ENCODE measurements at regions not wholly inside any gene's neighbourhood (a gene's known extent, or its start where the extent isn't known, plus 50 kb on each side); places are given as distances from the start of the nearest gene placed in this dataset.

DNA sequence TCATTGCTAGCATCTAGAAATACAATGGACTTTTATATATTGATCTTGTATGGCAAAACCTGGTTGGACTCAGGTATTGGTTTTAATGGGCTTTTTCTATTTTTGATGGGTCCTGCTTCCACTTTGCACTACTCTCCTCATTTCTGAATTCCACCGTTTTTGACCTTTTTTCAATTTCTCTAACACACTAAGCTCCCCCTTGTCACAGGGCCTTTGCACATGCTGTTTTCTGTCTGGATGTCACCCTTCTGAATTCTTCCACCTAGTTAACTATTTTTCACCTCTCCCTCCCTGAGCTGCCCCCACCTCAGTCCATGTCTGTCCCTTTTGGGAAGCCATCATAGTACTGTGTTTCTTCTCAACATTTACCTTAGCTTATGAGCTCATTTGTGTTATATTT lies 112.7 kb upstream of the FRMD6 start (continued):
- TF ChIP-seq, protein P1, sequence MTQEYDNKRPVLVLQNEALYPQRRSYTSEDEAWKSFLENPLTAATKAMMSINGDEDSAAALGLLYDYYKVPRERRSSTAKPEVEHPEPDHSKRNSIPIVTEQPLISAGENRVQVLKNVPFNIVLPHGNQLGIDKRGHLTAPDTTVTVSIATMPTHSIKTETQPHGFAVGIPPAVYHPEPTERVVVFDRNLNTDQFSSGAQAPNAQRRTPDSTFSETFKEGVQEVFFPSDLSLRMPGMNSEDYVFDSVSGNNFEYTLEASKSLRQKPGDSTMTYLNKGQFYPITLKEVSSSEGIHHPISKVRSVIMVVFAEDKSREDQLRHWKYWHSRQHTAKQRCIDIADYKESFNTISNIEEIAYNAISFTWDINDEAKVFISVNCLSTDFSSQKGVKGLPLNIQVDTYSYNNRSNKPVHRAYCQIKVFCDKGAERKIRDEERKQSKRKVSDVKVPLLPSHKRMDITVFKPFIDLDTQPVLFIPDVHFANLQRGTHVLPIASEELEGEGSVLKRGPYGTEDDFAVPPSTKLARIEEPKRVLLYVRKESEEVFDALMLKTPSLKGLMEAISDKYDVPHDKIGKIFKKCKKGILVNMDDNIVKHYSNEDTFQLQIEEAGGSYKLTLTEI (CRISPR knock-in tag; conservative IDR thresholded peaks at IDR 0.05): no peak
- TF ChIP-seq ZFP36 (IDR thresholded peaks at IDR 0.05; ENCODE audit: borderline replicate concordance, low read depth, low read length, partially characterized antibody) (no peak), BORCS8-MEF2B (CRISPR knock-in tag; IDR thresholded peaks at IDR 0.05) (no peak), KDM5B (CRISPR knock-in tag; IDR thresholded peaks at IDR 0.05; ENCODE audit: borderline replicate concordance) (no peak)
- TF ChIP-seq, protein P2, sequence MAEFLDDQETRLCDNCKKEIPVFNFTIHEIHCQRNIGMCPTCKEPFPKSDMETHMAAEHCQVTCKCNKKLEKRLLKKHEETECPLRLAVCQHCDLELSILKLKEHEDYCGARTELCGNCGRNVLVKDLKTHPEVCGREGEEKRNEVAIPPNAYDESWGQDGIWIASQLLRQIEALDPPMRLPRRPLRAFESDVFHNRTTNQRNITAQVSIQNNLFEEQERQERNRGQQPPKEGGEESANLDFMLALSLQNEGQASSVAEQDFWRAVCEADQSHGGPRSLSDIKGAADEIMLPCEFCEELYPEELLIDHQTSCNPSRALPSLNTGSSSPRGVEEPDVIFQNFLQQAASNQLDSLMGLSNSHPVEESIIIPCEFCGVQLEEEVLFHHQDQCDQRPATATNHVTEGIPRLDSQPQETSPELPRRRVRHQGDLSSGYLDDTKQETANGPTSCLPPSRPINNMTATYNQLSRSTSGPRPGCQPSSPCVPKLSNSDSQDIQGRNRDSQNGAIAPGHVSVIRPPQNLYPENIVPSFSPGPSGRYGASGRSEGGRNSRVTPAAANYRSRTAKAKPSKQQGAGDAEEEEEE (CRISPR knock-in tag; IDR thresholded peaks at IDR 0.05; ENCODE audit: borderline replicate concordance): no peak

DNA sequence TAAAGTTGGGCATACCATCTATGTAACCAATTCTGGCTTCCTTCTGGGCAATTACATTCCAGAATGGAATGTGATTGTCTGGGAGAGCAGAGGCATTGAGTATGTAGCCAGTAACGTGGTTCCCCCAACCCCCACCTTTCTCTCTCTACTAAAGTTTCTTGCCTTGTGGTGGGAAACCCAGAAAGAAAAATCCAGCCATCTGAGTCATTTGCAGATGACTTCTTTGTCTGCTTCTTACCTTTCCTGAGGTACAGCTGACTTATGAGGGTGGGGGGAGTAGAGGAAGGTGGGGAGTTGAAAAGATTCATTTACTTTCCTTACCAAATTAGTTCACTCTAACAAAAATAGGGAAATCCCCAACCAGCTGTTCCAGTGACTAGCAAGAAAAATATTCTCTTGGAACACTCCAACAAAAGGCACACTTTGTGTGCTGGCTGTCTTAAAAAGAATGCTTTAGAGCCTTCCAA lies 112.1 kb upstream of the FRMD6 start:
- Histone ChIP-seq H3K9me3 (ENCODE audit: low read length) (no peaks in the 10 kb centered on the region), H3K4me2 (ENCODE audit: low read depth, low read length) (no peak overlapping the region), H3K4me3 (replicated peaks in 1 of 3; ENCODE audit: insufficient read depth in 1 of 3, low read depth in 2 of 3, low read length in 3 of 3) (no peak overlapping the region), H3K27me3 (ENCODE audit: control insufficient read depth in 1 of 2, insufficient read depth in 2 of 2, low read length in 2 of 2) (no peaks in the 10 kb centered on the region), H3K79me2 (ENCODE audit: insufficient read depth, low read length) (no peaks in the 10 kb centered on the region), H3K4me1 (ENCODE audit: insufficient read depth, low read length) (peaks cover 10% of the 10 kb centered on the region), H3K27ac (ENCODE audit: extremely low read length, insufficient read depth, low read length) (no peak overlapping the region), H3K36me3 (replicated peaks in 1 of 2; ENCODE audit: control insufficient read depth in 1 of 2, insufficient read depth in 2 of 2, low read length in 2 of 2) (no peaks in the 10 kb centered on the region), H2AFZ (ENCODE audit: low read length) (no peak overlapping the region), H4K20me1 (ENCODE audit: insufficient read depth, low read length) (no peaks in the 10 kb centered on the region), H3K9ac (ENCODE audit: insufficient read depth, low read depth, low read length) (no peak overlapping the region)
- TF ChIP-seq, protein P3, sequence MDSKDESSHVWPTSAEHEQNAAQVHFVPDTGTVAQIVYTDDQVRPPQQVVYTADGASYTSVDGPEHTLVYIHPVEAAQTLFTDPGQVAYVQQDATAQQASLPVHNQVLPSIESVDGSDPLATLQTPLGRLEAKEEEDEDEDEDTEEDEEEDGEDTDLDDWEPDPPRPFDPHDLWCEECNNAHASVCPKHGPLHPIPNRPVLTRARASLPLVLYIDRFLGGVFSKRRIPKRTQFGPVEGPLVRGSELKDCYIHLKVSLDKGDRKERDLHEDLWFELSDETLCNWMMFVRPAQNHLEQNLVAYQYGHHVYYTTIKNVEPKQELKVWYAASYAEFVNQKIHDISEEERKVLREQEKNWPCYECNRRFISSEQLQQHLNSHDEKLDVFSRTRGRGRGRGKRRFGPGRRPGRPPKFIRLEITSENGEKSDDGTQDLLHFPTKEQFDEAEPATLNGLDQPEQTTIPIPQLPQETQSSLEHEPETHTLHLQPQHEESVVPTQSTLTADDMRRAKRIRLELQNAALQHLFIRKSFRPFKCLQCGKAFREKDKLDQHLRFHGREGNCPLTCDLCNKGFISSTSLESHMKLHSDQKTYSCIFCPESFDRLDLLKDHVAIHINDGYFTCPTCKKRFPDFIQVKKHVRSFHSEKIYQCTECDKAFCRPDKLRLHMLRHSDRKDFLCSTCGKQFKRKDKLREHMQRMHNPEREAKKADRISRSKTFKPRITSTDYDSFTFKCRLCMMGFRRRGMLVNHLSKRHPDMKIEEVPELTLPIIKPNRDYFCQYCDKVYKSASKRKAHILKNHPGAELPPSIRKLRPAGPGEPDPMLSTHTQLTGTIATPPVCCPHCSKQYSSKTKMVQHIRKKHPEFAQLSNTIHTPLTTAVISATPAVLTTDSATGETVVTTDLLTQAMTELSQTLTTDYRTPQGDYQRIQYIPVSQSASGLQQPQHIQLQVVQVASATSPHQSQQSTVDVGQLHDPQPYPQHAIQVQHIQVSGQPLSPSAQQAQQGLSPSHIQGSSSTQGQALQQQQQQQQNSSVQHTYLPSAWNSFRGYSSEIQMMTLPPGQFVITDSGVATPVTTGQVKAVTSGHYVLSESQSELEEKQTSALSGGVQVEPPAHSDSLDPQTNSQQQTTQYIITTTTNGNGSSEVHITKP (CRISPR knock-in tag; IDR thresholded peaks at IDR 0.05; ENCODE audit: low read depth): no peak
- no peak for TF ChIP-seq ATF7-NPFF (CRISPR knock-in tag; IDR thresholded peaks at IDR 0.05; ENCODE audit: low read depth)
- no peak for TF ChIP-seq ZFP1 (CRISPR knock-in tag; IDR thresholded peaks at IDR 0.05)
- no peak for TF ChIP-seq SALL2 (CRISPR knock-in tag; IDR thresholded peaks at IDR 0.05)
- TF ChIP-seq, protein P4, sequence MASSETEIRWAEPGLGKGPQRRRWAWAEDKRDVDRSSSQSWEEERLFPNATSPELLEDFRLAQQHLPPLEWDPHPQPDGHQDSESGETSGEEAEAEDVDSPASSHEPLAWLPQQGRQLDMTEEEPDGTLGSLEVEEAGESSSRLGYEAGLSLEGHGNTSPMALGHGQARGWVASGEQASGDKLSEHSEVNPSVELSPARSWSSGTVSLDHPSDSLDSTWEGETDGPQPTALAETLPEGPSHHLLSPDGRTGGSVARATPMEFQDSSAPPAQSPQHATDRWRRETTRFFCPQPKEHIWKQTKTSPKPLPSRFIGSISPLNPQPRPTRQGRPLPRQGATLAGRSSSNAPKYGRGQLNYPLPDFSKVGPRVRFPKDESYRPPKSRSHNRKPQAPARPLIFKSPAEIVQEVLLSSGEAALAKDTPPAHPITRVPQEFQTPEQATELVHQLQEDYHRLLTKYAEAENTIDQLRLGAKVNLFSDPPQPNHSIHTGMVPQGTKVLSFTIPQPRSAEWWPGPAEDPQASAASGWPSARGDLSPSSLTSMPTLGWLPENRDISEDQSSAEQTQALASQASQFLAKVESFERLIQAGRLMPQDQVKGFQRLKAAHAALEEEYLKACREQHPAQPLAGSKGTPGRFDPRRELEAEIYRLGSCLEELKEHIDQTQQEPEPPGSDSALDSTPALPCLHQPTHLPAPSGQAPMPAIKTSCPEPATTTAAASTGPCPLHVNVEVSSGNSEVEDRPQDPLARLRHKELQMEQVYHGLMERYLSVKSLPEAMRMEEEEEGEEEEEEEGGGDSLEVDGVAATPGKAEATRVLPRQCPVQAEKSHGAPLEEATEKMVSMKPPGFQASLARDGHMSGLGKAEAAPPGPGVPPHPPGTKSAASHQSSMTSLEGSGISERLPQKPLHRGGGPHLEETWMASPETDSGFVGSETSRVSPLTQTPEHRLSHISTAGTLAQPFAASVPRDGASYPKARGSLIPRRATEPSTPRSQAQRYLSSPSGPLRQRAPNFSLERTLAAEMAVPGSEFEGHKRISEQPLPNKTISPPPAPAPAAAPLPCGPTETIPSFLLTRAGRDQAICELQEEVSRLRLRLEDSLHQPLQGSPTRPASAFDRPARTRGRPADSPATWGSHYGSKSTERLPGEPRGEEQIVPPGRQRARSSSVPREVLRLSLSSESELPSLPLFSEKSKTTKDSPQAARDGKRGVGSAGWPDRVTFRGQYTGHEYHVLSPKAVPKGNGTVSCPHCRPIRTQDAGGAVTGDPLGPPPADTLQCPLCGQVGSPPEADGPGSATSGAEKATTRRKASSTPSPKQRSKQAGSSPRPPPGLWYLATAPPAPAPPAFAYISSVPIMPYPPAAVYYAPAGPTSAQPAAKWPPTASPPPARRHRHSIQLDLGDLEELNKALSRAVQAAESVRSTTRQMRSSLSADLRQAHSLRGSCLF (CRISPR knock-in tag; IDR thresholded peaks at IDR 0.05; ENCODE audit: borderline replicate concordance): no peak
- no peak for ATAC-seq
- no peak for FAIRE-seq
- in situ Hi-C loops (cut with HindIII; ENCODE audit: extremely low pct_ligation_motif_present, low pct_unique_long_range_greater_than_20kb) (no loop called here), intact Hi-C loops (cut with micrococcal nuclease; ENCODE audit: unreplicated experiment) (no loop called here)
- CTCF ChIA-PET (ENCODE audit: low intra/inter-chr PET ratio, low total read pairs): no interaction called here
- no peak for DNase-seq (ENCODE audit: low spot score)
- no TSS peak for BruUV-seq (replicated peaks)
- POLR2A ChIA-PET: no interaction called here
- WGBS (ENCODE audit: low lambda C conversion rate): 5% methylated on average over 1 of the region's 1 CpG

All from HepG2 (cell line).